NCI-H1105 treated with DMSO at 0.1 percent for 48 hours (cell line): ENCODE measurements at regions not wholly inside any gene's neighbourhood (a gene's known extent, or its start where the extent isn't known, plus 50 kb on each side); places are given as distances from the start of the nearest gene placed in this dataset.
A peak's percentile ranks its signal among the peaks of the same experiment; 100 is the strongest.
"Not testable (repeated sequence)": the region's sequence is repeated elsewhere in the genome, so short reads cannot be mapped to it uniquely, and the experiment has no call there.

ENCODE experiments used
- DNase-seq: peaks from one replicate; lab custom pipeline; 2025; lab: John Stamatoyannopoulos, UW

DNA sequence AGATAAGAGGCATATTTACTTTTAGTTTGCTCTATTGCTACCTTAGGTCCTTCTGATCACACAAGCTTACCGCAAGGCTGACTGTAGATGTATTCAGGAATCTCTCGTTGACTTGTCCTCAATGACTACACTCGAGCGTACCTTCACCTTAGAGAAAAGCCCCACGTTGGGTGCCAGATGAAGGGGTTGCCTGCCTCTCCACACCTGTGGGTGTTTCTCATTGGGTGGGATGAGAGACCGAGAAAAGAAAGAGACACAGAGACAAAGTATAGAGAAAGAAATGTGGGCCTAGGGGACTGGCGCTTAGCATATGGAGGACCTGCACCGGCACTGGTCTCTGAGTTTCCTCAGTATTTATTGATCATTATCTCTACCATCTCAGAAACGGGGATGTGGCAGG lies 51.8 kb downstream of the ASCL4 start:
- DNase-seq, result no peak

DNA sequence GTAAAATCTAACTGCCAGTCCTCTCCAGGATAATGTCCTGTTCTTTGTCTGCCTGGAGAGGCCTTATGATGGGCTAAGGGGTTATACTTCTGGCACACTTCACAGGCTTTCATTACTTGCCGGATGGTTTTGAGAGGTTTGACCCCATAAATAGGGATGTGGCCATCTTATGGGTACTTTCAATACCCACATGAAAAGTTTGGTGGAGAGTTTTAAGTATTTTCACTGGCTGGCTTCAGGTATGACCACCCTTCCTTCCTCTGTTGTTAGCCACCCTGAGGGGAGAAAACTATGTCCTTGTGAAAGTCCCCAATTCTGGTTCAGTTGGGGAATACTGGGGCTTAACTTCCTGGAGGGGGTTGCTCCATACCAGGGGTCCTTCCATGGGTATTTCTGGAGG lies 54.8 kb downstream of the ASCL4 start:
- no peak for DNase-seq

- no peak for DNase-seq
Observed at GRCh38 chr12:107832441-107832840, 57.9 kb downstream of the ASCL4 start.

GRCh38 chr12:107840186-107840585 lies 65.7 kb downstream of the ASCL4 start:
- no peak for DNase-seq

DNA sequence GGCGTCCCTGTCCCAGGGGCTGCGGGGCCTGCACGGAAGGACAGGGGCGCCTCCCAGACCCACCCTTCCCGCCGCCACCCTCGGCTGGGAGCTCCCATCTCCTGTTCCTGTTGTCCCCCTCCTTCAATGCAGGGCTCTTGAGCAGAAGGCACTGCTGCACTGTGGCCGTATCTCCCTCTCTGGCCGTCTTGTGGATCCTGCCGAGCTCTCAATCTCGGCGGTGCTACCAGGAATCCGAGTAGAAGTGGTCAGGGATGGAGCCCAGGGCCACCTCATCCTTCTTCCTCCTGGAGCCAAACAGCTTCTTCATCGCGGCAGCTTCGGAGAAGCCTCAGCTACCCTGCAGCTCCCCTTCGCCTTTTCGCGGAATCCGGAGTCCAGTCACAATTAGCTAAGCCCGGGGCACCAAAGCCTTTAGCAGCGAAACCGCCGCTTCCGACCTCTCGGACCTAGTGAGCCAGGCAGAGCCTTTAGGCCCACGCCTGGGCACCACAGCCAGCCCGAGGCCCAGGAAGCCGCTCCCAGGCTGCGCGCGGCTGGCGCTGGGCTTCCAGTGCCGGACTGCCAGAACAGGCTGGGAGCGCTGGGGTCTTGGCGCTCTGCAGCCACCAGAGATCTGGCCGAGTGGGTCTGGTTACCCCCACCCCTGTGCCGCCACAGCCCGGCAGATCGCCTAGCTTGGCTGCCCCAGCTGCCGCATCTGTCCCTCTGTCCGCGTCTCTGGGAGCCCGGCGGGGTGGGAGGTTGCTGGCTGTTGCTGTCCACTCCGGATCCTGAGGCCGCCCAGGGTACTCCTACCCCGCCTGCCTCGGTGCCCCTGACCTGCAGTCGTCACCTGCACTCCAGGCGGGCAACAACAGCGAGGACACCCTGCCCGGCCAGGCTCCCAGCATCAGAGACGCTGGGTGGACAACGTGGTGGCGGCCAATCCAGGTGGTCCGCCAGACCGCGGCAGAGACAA lies 69.1 kb downstream of the ASCL4 start:
- DNase-seq, result no peak

DNA sequence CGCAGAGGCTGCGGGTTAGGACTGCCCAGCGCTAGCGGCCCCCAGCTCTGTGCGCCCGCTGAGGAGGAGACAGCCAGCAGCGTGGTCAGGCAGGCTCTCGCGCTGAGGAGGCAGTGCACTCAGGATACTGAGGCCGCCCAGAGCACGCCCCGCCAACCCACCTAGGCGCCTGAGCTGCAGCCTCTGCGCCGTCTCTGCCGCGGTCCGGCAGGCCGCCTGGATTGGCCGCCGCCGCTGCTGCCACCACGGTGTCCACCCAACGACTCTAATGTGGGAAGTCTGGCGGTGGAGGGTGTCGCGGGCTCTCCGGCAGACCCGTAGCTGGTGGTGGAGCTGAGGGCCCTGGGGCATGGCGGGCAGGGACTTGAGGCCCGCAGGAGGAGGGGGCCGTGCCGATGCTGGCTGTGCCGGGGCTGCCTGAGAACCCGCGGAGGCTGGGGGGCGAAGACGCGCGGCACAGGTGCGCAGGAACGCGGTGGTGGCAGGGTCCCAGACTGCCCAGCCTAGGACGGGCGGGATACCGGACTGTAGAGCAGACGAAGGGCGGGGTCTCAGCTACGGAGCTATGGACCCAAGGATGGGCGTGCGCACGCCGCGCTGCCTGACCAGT lies 69.9 kb downstream of the ASCL4 start:
- no peak for DNase-seq

- no peak for DNase-seq
Observed at GRCh38 chr12:107845226-107845979, 70.9 kb downstream of the ASCL4 start.

DNA sequence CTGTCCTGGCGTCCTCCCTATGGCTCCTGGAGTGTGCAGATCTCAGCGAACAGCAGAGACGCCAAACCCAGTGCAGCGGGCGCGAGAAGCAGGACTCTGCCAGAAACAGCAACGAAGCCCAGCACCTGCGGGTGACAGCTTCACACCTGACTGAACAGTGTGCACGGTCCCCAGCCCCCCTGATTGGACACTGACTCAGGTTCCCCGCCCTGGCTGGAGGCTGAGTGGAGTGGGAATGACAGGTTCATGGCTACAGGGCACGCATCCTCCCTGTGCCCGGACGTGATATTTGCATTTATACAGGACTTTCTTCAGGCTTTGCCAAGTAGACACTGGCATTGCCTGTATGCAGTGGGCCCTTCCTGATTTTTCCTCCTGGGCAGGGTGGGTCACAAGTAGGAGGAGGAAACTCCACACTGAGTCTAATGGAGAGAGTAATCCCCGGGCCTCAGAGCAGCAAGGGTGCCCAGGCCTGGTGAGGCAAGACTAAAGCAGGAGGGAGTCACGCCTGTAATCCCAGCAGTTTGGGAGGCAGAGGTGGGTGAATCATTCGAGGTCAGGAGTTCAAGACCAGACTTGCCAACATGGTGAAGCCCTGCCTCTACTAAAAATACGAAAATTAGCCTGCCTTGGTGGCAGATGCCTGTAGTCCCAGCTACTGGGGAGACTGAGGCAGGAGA lies 71.6 kb downstream of the ASCL4 start:
- DNase-seq, result no peak

DNA sequence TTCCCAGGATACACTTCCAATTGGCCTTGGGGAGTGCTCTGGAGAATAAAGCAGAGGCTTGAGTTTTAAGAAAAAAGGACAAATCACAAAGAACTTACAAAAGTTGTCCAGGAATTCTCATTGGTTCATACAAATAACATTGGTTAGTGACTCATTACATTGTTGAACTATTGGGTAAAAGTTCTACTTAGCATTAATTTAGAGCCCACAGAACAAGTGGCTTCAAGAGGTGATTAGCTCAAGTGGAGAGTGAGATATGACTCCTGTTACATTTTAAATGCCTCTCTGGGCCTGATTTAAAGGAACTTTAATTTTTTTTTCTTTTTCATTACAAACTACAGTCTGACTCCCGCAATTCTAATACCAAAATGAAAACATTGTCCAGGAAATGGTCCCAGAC lies 72.9 kb downstream of the ASCL4 start:
- peak; percentile 61 for DNase-seq

GRCh38 chr12:107847830-107848229 lies 73.3 kb downstream of the ASCL4 start:
- DNase-seq, result peak; percentile 44

- DNase-seq, result no peak
Observed at GRCh38 chr12:107853479-107853878, 79.0 kb downstream of the ASCL4 start.

- DNase-seq, result no peak
Observed at GRCh38 chr12:107855471-107855870, 81.0 kb downstream of the ASCL4 start.

DNA sequence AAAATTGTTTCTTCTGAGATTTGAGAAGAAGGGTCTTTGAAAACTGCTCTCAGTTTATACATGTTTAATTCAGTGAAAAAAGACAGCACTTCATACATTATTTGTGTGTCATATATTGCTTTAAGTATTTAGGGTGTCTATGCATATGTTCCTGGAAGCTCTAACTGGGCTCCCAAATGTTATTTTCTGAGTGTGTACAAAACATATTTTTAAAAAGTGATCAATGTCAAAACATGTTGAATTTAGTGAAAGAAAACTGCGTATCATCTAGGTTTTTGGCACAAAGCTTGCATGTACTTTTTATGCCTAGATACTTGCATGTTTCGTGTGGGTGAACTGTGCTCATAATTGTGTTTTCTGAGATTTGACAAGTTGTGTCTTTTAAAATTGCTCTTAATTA lies 81.6 kb downstream of the ASCL4 start:
- no peak for DNase-seq

DNA sequence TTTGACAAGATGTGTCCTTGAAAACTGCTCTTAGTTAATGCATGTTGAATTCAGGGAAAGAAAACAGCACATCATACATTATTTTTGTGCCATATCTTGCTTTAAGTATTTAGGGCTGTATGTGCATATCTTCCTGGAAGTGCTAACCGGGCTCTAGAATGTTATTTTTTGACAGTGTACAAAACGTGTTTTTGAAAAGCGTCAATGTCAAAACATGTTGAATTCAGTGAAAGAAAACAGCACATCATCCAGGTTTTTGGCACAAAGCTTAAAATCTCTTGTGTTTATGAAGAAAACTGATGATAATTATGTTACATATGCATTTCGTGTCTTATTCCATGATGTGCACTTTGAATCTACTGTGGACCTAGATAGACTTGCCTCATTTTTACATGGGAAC lies 82.7 kb downstream of the ASCL4 start:
- DNase-seq, result no peak

DNA sequence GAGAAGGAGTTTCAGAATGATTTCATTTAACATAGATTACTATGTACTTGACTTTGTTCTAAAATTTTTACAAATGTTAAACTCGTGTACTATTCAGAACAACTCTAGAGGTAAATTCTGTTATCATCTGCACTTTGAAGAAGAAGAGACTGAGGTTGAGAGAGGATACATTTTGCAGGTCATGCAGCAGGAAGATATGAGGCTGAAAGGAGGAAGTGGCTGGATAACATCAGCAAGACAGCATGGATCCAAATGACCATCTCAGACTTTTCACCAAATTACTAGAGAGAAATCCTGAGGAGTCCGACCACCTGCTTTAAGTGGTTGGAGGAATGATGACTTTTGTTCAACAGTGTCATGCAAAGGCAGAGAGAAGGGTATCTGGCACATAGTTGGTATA lies 84.9 kb downstream of the ASCL4 start:
- no peak for DNase-seq

- DNase-seq, result peak; percentile 63
Observed at GRCh38 chr12:107864235-107864634, 89.7 kb downstream of the ASCL4 start.

- not testable (repeated sequence) for DNase-seq
Observed at GRCh38 chr12:107864727-107865126, 90.2 kb downstream of the ASCL4 start.

DNA sequence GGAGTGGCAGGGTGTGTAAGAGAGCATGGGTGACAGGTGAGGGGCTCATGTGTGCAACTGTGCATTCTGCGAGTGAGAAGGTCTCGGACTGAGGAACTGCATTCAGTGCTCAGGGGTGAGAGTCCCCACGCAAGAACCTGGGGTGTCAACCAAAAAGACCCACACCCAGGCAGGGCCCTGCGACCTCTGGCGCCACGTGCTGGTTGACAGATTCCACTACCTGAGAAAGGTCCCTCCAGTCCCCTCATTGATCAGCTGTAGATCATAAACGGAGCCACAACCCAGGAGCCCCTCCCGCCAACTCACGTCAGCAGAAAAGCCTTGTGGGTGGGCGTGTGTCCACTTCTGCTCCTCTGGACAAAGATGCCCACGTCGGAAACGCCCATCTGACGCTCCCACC lies 98.7 kb downstream of the ASCL4 start:
- DNase-seq, result no peak

DNA sequence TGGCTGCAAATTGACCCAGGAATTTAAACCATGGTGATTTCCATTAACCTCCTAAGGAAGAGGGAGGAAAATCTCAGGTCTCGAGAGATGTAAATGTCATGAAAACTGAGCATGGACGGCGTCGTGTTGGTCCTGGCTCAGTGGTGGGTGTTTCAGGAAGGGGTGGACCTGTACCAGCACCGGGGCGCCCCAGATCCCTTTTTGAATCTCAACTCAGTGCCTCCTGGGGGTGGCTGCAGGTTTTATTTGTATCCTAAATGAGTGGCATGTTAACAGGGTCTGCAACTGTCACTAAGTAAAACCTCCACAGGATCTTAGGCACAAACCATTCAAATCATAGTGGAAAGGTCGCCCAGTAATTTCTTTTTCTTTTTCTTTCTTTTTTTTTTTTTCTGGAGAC lies 101.3 kb downstream of the ASCL4 start:
- DNase-seq, result no peak

GRCh38 chr12:107884769-107885694 lies 110.5 kb downstream of the ASCL4 start:
- DNase-seq, result peak; percentile 82

DNA sequence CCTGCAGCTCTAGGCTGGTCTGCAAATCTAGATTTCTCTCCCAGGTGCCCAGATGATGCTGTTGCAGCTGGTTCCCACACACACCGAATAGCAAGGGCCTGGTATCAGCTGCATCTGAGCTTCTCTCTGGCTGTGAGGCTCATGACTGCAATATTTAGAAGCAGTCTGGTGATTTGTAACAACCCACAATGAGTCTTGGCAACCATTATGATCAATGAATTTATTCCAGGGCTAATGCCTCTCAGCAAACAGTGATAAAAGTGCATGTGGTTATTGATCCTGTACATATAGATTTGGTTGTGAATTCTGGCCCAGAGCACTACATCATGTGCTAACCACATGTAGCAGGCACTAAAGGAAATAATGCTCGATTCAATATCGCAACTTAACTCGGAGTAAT lies 114.3 kb downstream of the ASCL4 start:
- no peak for DNase-seq
